DOHH2 (cell line): ENCODE measurements at regions not wholly inside any gene's neighbourhood (a gene's known extent, or its start where the extent isn't known, plus 50 kb on each side); places are given as distances from the start of the nearest gene placed in this dataset.

Experiments
- H3F3A ChIP-seq: fragments of 200-600 bp; sonication (generic), shearing (Covaris generic); 2 replicates; pipeline ENCODE4 v1.6.0; 2016; ENCODE audit warnings: antibody characterized with exemption, mild to moderate bottlenecking; ENCODE audit not compliant: control insufficient read depth, insufficient read depth
- H3K27ac ChIP-seq: fragments of 200-600 bp; sonication (generic); 2 replicates; pipeline ENCODE4 v1.5.1; 2014; ENCODE audit warnings: low read depth, mild to moderate bottlenecking, low read length, moderate library complexity
- H3K27me3 ChIP-seq: fragments of 200-600 bp; sonication (generic); 2 replicates; pipeline ENCODE4 v1.6.1; 2014; ENCODE audit warnings: mild to moderate bottlenecking, low read length, mixed read lengths; ENCODE audit not compliant: control insufficient read depth
- H3K36me3 ChIP-seq: fragments of 200-600 bp; sonication (generic); 2 replicates; pipeline ENCODE4 v1.6.1; 2014; ENCODE audit warnings: mild to moderate bottlenecking, low read length, moderate library complexity, mixed read lengths; ENCODE audit not compliant: control insufficient read depth
- H3K4me1 ChIP-seq: fragments of 200-600 bp; sonication (generic); 2 replicates; pipeline ENCODE4 v1.6.1; 2014; ENCODE audit warnings: mild to moderate bottlenecking, low read length, mixed read lengths; ENCODE audit not compliant: control insufficient read depth
- H3K4me2 ChIP-seq: fragments of 200-600 bp; sonication (generic); 2 replicates; pipeline ENCODE4 v1.6.0; 2014; ENCODE audit warnings: mild to moderate bottlenecking, low read length, moderate library complexity
- H3K4me3 ChIP-seq: fragments of 200-600 bp; sonication (generic); 2 replicates; pipeline ENCODE4 v1.5.1; 2014; ENCODE audit warnings: mild to moderate bottlenecking, low read length, mixed read lengths
- H3K79me2 ChIP-seq: fragments of 200-600 bp; sonication (generic); 2 replicates; pipeline ENCODE4 v1.6.1; 2014; ENCODE audit warnings: mild to moderate bottlenecking, low read length, mixed read lengths; ENCODE audit not compliant: control insufficient read depth
- H3K9me2 ChIP-seq: fragments of 200-600 bp; sonication (generic); replicated peaks from 2 replicates; pipeline ENCODE4 v1.6.1; 2014; ENCODE audit warnings: mild to moderate bottlenecking, low read length, mixed read lengths; ENCODE audit not compliant: control insufficient read depth
- H3K9me3 ChIP-seq: fragments of 200-600 bp; sonication (generic); 2 replicates; pipeline ENCODE4 v1.6.1; 2014; ENCODE audit warnings: antibody characterized with exemption, low read length, mixed read lengths; ENCODE audit not compliant: control insufficient read depth, insufficient read depth
- H4K20me1 ChIP-seq: fragments of 200-600 bp; sonication (generic); 2 replicates; pipeline ENCODE4 v1.6.0; 2014; ENCODE audit warnings: low read depth, mild to moderate bottlenecking, antibody characterized with exemption, low read length, moderate library complexity; ENCODE audit not compliant: control insufficient read depth, insufficient read depth
- EZH2phosphoT487 ChIP-seq: fragments of 200-600 bp; sonication (generic); IDR thresholded peaks from 2 replicates; pipeline ENCODE4 v1.6.1; 2017; ENCODE audit warnings: borderline replicate concordance, mild to moderate bottlenecking, antibody characterized with exemption, low read length, moderate library complexity, mixed read lengths
- TF ChIP-seq, protein P1 (sequence below): fragments of 200-600 bp; sonication (generic); IDR thresholded peaks from one replicate; pipeline ENCODE4 v1.5.1; 2014; ENCODE audit warnings: antibody characterized with exemption, mild to moderate bottlenecking, low read depth, low read length; ENCODE audit not compliant: poor library complexity, severe bottlenecking

DNA sequence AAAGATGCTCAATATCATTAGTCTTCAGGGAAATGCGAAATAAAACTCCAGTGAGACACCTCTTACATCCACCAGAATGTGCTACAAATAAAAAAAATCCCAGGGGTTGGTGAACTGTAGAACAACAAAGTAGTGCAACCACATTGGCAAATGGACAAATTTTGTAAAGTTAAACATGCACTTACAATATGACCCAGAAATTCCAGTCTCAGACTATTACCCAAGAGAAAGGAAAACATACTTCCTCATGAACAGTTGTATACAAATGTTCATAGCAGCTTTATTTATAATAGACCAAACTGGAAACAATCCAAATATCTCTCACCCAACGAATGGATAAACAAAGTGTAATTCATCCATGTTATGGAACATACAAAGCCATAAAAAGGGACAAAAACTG lies 239.5 kb downstream of the ABCC12 start:
- Histone ChIP-seq H3F3A (no peaks in the 10 kb centered on the region), H3K36me3 (no peaks in the 10 kb centered on the region), H3K27ac (no peak overlapping the region), H3K79me2 (no peaks in the 10 kb centered on the region), H3K4me3 (no peak overlapping the region), H3K9me2 (no peaks in the 10 kb centered on the region), H3K9me3 (no peaks in the 10 kb centered on the region), H4K20me1 (no peaks in the 10 kb centered on the region), H3K4me2 (no peak overlapping the region), H3K4me1 (no peaks in the 10 kb centered on the region), H3K27me3 (peaks cover 3% of the 10 kb centered on the region; the same call in 1 of the 2 replicates)
- TF ChIP-seq, protein P1, sequence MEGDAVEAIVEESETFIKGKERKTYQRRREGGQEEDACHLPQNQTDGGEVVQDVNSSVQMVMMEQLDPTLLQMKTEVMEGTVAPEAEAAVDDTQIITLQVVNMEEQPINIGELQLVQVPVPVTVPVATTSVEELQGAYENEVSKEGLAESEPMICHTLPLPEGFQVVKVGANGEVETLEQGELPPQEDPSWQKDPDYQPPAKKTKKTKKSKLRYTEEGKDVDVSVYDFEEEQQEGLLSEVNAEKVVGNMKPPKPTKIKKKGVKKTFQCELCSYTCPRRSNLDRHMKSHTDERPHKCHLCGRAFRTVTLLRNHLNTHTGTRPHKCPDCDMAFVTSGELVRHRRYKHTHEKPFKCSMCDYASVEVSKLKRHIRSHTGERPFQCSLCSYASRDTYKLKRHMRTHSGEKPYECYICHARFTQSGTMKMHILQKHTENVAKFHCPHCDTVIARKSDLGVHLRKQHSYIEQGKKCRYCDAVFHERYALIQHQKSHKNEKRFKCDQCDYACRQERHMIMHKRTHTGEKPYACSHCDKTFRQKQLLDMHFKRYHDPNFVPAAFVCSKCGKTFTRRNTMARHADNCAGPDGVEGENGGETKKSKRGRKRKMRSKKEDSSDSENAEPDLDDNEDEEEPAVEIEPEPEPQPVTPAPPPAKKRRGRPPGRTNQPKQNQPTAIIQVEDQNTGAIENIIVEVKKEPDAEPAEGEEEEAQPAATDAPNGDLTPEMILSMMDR, result no peak
- TF ChIP-seq EZH2phosphoT487, result no peak

DNA sequence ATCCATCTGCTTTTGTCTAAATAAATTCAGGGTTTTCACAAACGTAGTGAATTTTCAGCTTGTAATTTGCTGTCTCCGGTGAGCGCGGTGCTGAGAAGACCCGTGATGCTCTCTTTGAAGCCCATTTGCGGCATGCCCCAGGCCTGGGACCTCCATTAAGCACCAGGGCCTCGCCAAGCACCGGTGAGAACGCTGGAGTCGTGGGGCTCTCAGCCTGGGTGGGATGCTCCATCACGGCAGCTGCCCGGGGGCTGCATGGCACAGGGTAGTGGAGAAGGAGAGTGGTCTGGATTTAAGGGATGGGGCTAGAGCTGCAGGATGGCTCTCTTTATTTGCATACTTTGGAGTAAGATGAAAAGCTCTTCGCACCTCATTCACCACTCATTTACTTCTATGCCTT lies 248.7 kb downstream of the ABCC12 start:
- Histone ChIP-seq H3K79me2 (no peaks in the 10 kb centered on the region), H3K9me2 (no peaks in the 10 kb centered on the region), H3K36me3 (no peaks in the 10 kb centered on the region), H3F3A (no peaks in the 10 kb centered on the region), H3K27ac (no peak overlapping the region), H4K20me1 (no peaks in the 10 kb centered on the region), H3K27me3 (no peaks in the 10 kb centered on the region), H3K4me2 (no peak overlapping the region), H3K4me3 (no peak overlapping the region), H3K9me3 (no peaks in the 10 kb centered on the region), H3K4me1 (no peaks in the 10 kb centered on the region)
- TF ChIP-seq, protein P1, result no peak
- no peak for TF ChIP-seq EZH2phosphoT487

- no peaks in the 10 kb centered on the region for H3K79me2 ChIP-seq
Measured at GRCh38 chr16:47905771-47906170, 250.0 kb downstream of the ABCC12 start.

More at GRCh38 chr16:47905771-47906170, 250.0 kb downstream of the ABCC12 start:
- Histone ChIP-seq H3K9me2 (no peaks in the 10 kb centered on the region), H3K4me3 (no peak overlapping the region), H3K9me3 (no peaks in the 10 kb centered on the region), H3K4me2 (no peak overlapping the region), H4K20me1 (no peaks in the 10 kb centered on the region), H3K27me3 (no peaks in the 10 kb centered on the region), H3K4me1 (no peaks in the 10 kb centered on the region), H3K36me3 (no peaks in the 10 kb centered on the region), H3K27ac (no peak overlapping the region), H3F3A (no peaks in the 10 kb centered on the region)
- no peak for TF ChIP-seq EZH2phosphoT487
- TF ChIP-seq, protein P1, result no peak
